ENCODE measurements at regions not wholly inside any gene's neighbourhood (a gene's known extent, or its start where the extent isn't known, plus 50 kb on each side); places are given as distances from the start of the nearest gene placed in this dataset.

GRCh38 chr22:23504516-23504915 is 75.6 kb downstream of the IGLL1 start:
- Histone ChIP-seq H3K9me3 (no peaks in the 10 kb centered on the region), H3K27ac (no peak overlapping the region), H3K27me3 (no peaks in the 10 kb centered on the region), H3K4me1 (peaks cover 0 to 11% (median 7%) of the 10 kb centered on the region in 4 donors), H3K4me3 (no peak overlapping the region), H3K36me3 (no peaks in the 10 kb centered on the region)
- no peak for TF ChIP-seq CTCF (IDR thresholded peaks at IDR 0.05)
- intact Hi-C loops (cut with DNase I; ENCODE audit: low total_unique reads): no loop called here
- DNase-seq: peak in 1 of 2 donors; percentile 39

- DNase-seq: peak in 1 of 2 donors; percentile 54
Measured at GRCh38 chr22:23503736-23504440, 76.2 kb downstream of the IGLL1 start.

GRCh38 chr22:23503142-23503541 is 76.9 kb downstream of the IGLL1 start:
- peak in 1 of 2 donors; percentile 46 for DNase-seq
- Histone ChIP-seq H3K27ac (no peak overlapping the region), H3K36me3 (no peaks in the 10 kb centered on the region), H3K4me3 (no peak overlapping the region), H3K4me1 (peaks cover 0 to 11% (median 7%) of the 10 kb centered on the region in 4 donors), H3K27me3 (peaks cover 0 to 8% of the 10 kb centered on the region in 2 donors), H3K9me3 (no peaks in the 10 kb centered on the region)
- TF ChIP-seq CTCF (IDR thresholded peaks at IDR 0.05): no peak
- intact Hi-C loops (cut with DNase I; ENCODE audit: low total_unique reads): no loop called here

More at GRCh38 chr22:23503736-23504440, 76.2 kb downstream of the IGLL1 start:
- TF ChIP-seq CTCF (IDR thresholded peaks at IDR 0.05): no peak
- peaks cover 0 to 4% of the 10 kb centered on the region in 2 donors for H3K27me3 ChIP-seq
- H3K36me3 ChIP-seq: no peaks in the 10 kb centered on the region
- peaks cover 0 to 11% (median 7%) of the 10 kb centered on the region in 4 donors for H3K4me1 ChIP-seq
- no peak overlapping the region for H3K4me3 ChIP-seq
- intact Hi-C loops (cut with DNase I; ENCODE audit: low total_unique reads): no loop called here
- no peaks in the 10 kb centered on the region for H3K9me3 ChIP-seq
- H3K27ac ChIP-seq: no peak overlapping the region

GRCh38 chr22:23501708-23502107 is 78.4 kb downstream of the IGLL1 start:
- intact Hi-C loops (cut with DNase I; ENCODE audit: low total_unique reads): no loop called here
- no peaks in the 10 kb centered on the region for H3K36me3 ChIP-seq
- no peaks in the 10 kb centered on the region for H3K9me3 ChIP-seq
- DNase-seq: peak in 1 of 2 donors; percentile 40
- H3K4me1 ChIP-seq: peaks cover 0 to 11% (median 7%) of the 10 kb centered on the region in 4 donors
- no peak for TF ChIP-seq CTCF (IDR thresholded peaks at IDR 0.05)
- no peak overlapping the region for H3K4me3 ChIP-seq
- no peak overlapping the region for H3K27ac ChIP-seq
- peaks cover 0 to 8% of the 10 kb centered on the region in 2 donors for H3K27me3 ChIP-seq

GRCh38 chr22:23501261-23501619 is 78.8 kb downstream of the IGLL1 start:
- intact Hi-C loops (cut with DNase I; ENCODE audit: low total_unique reads): no loop called here
- Histone ChIP-seq H3K4me1 (peaks cover 0 to 11% (median 7%) of the 10 kb centered on the region in 4 donors), H3K9me3 (no peaks in the 10 kb centered on the region), H3K4me3 (no peak overlapping the region), H3K27me3 (peaks cover 0 to 8% of the 10 kb centered on the region in 2 donors), H3K27ac (no peak overlapping the region), H3K36me3 (no peaks in the 10 kb centered on the region)
- peak in 1 of 2 donors; percentile 12 for DNase-seq
- no peak for TF ChIP-seq CTCF (IDR thresholded peaks at IDR 0.05)

Measured in tibial artery (tissue), 4 donors.